ENCODE measurements at regions not wholly inside any gene's neighbourhood (a gene's known extent, or its start where the extent isn't known, plus 50 kb on each side); places are given as distances from the start of the nearest gene placed in this dataset.

DNA sequence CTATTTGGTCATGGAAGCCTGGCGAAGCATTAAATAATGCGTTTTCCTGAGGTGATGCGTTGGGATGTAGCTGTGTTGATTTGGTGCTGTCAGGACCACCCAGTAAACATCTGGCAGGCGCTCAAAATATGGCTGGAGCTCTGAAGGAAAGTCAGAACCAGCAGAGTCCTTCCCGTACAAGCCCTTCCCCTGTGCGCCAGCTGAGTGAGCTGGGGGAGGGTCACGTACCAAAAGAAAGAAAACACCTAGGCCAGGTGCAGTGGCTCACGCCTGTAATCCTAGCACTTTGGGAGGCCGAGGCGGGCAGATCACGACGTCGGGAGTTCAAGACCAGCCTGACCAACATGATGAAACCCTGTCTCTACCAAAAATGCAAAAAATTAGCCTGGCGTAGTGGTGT, 55.6 kb upstream of the CECR2 start:
- no peak overlapping the region for H3K23ac ChIP-seq (ENCODE audit: insufficient read length, low read depth, low read length)
- no peak overlapping the region for H2BK15ac ChIP-seq (ENCODE audit: low read depth, low read length)
- no peaks in the 10 kb centered on the region for H3K79me1 ChIP-seq (ENCODE audit: insufficient read depth, low read depth, low read length, poor library complexity, severe bottlenecking)
- WGBS (ENCODE audit: extremely low coverage, insufficient read length, low lambda C conversion rate): no CpG with 5 or more reads among the region's 14 CpGs
- no peak overlapping the region for H2BK120ac ChIP-seq (ENCODE audit: low read depth, low read length, poor library complexity, severe bottlenecking)
- H3K9me3 ChIP-seq (ENCODE audit: control insufficient read depth, low read depth, low read length): no peaks in the 10 kb centered on the region
- no peak overlapping the region for H3K27ac ChIP-seq (ENCODE audit: insufficient read length, low read depth, low read length)
- H3T11ph ChIP-seq (ENCODE audit: low read length): no peak overlapping the region
- H2AFZ ChIP-seq (ENCODE audit: low read length): no peak overlapping the region
- Mint-ChIP-seq H3K36me3 (ENCODE audit: insufficient read depth in 1 of 3, low read depth in 3 of 3) (no peaks in the 10 kb centered on the region), H3K4me3 (no peak overlapping the region), H3K9me3 (no peaks in the 10 kb centered on the region), H3K4me1 (peaks cover 5 to 14% of the 10 kb centered on the region in 2 experiments), H3K27ac (no peak overlapping the region; a peak in 1 of 7 replicates), H3K27me3 (ENCODE audit: low read depth) (no peaks in the 10 kb centered on the region)
- no peak overlapping the region for H3K4me2 ChIP-seq (ENCODE audit: insufficient read depth, insufficient read length, low read length)
- no peaks in the 10 kb centered on the region for H3K79me2 ChIP-seq (ENCODE audit: insufficient read depth, low read length)
- no peak overlapping the region for H4K5ac ChIP-seq (ENCODE audit: insufficient read length, low read depth, low read length)
- DNase-seq: no peak
- H3K18ac ChIP-seq (ENCODE audit: insufficient read length, low read depth, low read length): no peak overlapping the region
- no peaks in the 10 kb centered on the region for H3K27me3 ChIP-seq (ENCODE audit: insufficient read depth, low read length)
- TF ChIP-seq, protein P1, sequence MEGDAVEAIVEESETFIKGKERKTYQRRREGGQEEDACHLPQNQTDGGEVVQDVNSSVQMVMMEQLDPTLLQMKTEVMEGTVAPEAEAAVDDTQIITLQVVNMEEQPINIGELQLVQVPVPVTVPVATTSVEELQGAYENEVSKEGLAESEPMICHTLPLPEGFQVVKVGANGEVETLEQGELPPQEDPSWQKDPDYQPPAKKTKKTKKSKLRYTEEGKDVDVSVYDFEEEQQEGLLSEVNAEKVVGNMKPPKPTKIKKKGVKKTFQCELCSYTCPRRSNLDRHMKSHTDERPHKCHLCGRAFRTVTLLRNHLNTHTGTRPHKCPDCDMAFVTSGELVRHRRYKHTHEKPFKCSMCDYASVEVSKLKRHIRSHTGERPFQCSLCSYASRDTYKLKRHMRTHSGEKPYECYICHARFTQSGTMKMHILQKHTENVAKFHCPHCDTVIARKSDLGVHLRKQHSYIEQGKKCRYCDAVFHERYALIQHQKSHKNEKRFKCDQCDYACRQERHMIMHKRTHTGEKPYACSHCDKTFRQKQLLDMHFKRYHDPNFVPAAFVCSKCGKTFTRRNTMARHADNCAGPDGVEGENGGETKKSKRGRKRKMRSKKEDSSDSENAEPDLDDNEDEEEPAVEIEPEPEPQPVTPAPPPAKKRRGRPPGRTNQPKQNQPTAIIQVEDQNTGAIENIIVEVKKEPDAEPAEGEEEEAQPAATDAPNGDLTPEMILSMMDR (conservative IDR thresholded peaks at IDR 0.05): no peak
- H3K9ac ChIP-seq (ENCODE audit: extremely low read depth, insufficient read length, low read length): no peak overlapping the region
- no peak overlapping the region for H2AK5ac ChIP-seq (ENCODE audit: insufficient read length, low read length)
- H4K20me1 ChIP-seq (ENCODE audit: control insufficient read depth, insufficient read depth, insufficient read length): no peaks in the 10 kb centered on the region
- H4K8ac ChIP-seq (replicated peaks; ENCODE audit: insufficient read length, low read depth, low read length): no peak overlapping the region
- no peak overlapping the region for H3K4ac ChIP-seq (ENCODE audit: low read depth, low read length)
- no peak overlapping the region for H3K14ac ChIP-seq (ENCODE audit: insufficient read depth, low read length)
- no peak overlapping the region for H3K56ac ChIP-seq (ENCODE audit: insufficient read length, low read depth, low read length)
- H2BK5ac ChIP-seq (ENCODE audit: insufficient read length, low read length): no peak overlapping the region
- H4K91ac ChIP-seq (ENCODE audit: insufficient read length, low read depth, low read length): no peak overlapping the region
- no peak overlapping the region for H2BK12ac ChIP-seq (ENCODE audit: insufficient read length, low read depth, low read length)
- H3K23me2 ChIP-seq (ENCODE audit: insufficient read length, low read depth, low read length, poor library complexity, severe bottlenecking): no peaks in the 10 kb centered on the region
- H2BK20ac ChIP-seq (ENCODE audit: low read depth, low read length, poor library complexity, severe bottlenecking): no peak overlapping the region
- no peaks in the 10 kb centered on the region for H3K4me1 ChIP-seq (ENCODE audit: insufficient read depth, low read length)
